Tibial nerve (tissue), 4 donors: ENCODE measurements at regions not wholly inside any gene's neighbourhood (a gene's known extent, or its start where the extent isn't known, plus 50 kb on each side); places are given as distances from the start of the nearest gene placed in this dataset.
"Not testable (repeated sequence)": the region's sequence is repeated elsewhere in the genome, so short reads cannot be mapped to it uniquely, and the experiment has no call there.

ENCODE experiments used
- EP300 ChIP-seq, 2 donors: sonication (generic); formaldehyde crosslinking; IDR thresholded peaks; one replicate each; pipeline ENCODE4 v1.6.1; 2017; ENCODE audit warnings: antibody characterized with exemption in 2 of 2, mild to moderate bottlenecking in 1 of 2
- TF ChIP-seq, protein P1 (sequence below), 5 experiments: fragments of 200-600 bp in 3 of 5; fragments of 450-650 bp in 2 of 5; sonication (generic) in 3 of 5; IDR thresholded peaks; one replicate each; pipeline ENCODE4 v1.5.1; 2016 to 2019; ENCODE audit warnings: antibody characterized with exemption in 5 of 5, mild to moderate bottlenecking in 3 of 5, moderate library complexity in 2 of 5

GRCh38 chr3:178209116-178209515 is 327.1 kb upstream of the KCNMB2 start:
- TF ChIP-seq, protein P1, sequence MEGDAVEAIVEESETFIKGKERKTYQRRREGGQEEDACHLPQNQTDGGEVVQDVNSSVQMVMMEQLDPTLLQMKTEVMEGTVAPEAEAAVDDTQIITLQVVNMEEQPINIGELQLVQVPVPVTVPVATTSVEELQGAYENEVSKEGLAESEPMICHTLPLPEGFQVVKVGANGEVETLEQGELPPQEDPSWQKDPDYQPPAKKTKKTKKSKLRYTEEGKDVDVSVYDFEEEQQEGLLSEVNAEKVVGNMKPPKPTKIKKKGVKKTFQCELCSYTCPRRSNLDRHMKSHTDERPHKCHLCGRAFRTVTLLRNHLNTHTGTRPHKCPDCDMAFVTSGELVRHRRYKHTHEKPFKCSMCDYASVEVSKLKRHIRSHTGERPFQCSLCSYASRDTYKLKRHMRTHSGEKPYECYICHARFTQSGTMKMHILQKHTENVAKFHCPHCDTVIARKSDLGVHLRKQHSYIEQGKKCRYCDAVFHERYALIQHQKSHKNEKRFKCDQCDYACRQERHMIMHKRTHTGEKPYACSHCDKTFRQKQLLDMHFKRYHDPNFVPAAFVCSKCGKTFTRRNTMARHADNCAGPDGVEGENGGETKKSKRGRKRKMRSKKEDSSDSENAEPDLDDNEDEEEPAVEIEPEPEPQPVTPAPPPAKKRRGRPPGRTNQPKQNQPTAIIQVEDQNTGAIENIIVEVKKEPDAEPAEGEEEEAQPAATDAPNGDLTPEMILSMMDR (IDR thresholded peaks at IDR 0.05) = not testable (repeated sequence)
- TF ChIP-seq EP300 (IDR thresholded peaks at IDR 0.05) = not testable (repeated sequence)
